Esophagus squamous epithelium (tissue), 5 donors: ENCODE measurements at regions not wholly inside any gene's neighbourhood (a gene's known extent, or its start where the extent isn't known, plus 50 kb on each side); places are given as distances from the start of the nearest gene placed in this dataset.

ENCODE experiments used
- DNase-seq: peaks from one replicate; lab custom pipeline; 2025; lab: John Stamatoyannopoulos, UW
- H3K27ac ChIP-seq, 4 donors: fragments of 200-600 bp; sonication (generic); one replicate each; pipeline ENCODE4 v1.5.1; 2016 to 2019; ENCODE audit warnings: mild to moderate bottlenecking in 1 of 4
- H3K27me3 ChIP-seq, 4 donors: fragments of 200-600 bp; sonication (generic); 1 replicate in 3 of 4; 2 replicates in 1 of 4; pipeline versions ENCODE4 v1.5.1 to v1.6.0; 2017 to 2021; ENCODE audit warnings: antibody characterized with exemption in 1 of 4
- H3K36me3 ChIP-seq, 3 donors: fragments of 200-600 bp; sonication (generic); one replicate each; pipeline ENCODE4 v1.5.1; 2016 to 2019
- H3K4me1 ChIP-seq, 3 donors: fragments of 200-600 bp; sonication (generic); one replicate each; pipeline ENCODE4 v1.5.1; 2017 to 2019
- H3K4me3 ChIP-seq, 4 donors: fragments of 200-600 bp; sonication (generic); 1 replicate in 3 of 4; 2 replicates in 1 of 4; pipeline ENCODE4 v1.5.1; 2016 to 2019; ENCODE audit warnings: mild to moderate bottlenecking in 2 of 4, moderate library complexity in 1 of 4
- H3K9me3 ChIP-seq, 3 donors: fragments of 200-600 bp; sonication (generic); one replicate each; pipeline ENCODE4 v1.5.1; 2016 to 2019
- POLR2A ChIP-seq, 4 donors: fragments of 450-650 bp; IDR thresholded peaks; one replicate each; pipeline ENCODE4 v1.6.1; 2017; ENCODE audit warnings: antibody characterized with exemption in 4 of 4, mild to moderate bottlenecking in 4 of 4, moderate library complexity in 3 of 4
- WGBS, 2 donors: methylation state at CpG; one replicate each; pipeline ENCODE4 v1.1.5; 2018; 5-methylcytosine and 5-hydroxymethylcytosine counted together
- intact Hi-C: fragments of 100-400 bp; cut with DNase I; formaldehyde crosslinking; loops from one replicate; pipeline ENCODE4 v1.15.0; 2022
- TF ChIP-seq, protein P1 (sequence below), 6 experiments: fragments of 450-650 bp in 4 of 6; fragments of 200-600 bp in 2 of 6; sonication (generic) in 2 of 6; IDR thresholded peaks; one replicate each; pipeline ENCODE4 v1.5.1; 2016 to 2019; ENCODE audit warnings: antibody characterized with exemption in 6 of 6, mild to moderate bottlenecking in 4 of 6, moderate library complexity in 4 of 6
- donor health status: DM: yes; HTN: yes; CAD: no.

DNA sequence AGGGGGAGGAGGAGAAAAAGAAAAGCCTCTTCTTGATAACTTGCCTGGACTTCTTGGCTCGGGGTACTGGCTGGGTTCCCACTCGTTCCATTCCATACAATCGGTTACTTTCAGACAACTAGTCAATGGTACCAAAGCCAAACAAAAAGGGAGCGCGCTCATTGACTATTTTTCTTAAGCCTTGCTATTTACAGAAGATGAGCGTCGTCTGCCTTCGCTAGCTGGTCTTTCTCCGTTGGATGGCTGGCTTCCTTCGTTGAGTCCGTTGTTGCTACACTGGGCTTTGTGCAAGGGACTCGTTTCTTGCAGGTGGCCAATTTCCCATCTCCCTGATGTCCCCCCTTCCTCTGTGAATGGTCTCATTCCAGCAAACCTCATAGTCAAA, 260.4 kb downstream of the ZNF516 start:
- intact Hi-C loops = no loop called here
- 55 to 64% methylated on average over 12 of the region's 12 CpGs for WGBS, 2 donors
- H3K27me3 ChIP-seq = no peaks in the 10 kb centered on the region
- DNase-seq = no peak
- TF ChIP-seq POLR2A (IDR thresholded peaks at IDR 0.05) = no peak
- TF ChIP-seq, protein P1, sequence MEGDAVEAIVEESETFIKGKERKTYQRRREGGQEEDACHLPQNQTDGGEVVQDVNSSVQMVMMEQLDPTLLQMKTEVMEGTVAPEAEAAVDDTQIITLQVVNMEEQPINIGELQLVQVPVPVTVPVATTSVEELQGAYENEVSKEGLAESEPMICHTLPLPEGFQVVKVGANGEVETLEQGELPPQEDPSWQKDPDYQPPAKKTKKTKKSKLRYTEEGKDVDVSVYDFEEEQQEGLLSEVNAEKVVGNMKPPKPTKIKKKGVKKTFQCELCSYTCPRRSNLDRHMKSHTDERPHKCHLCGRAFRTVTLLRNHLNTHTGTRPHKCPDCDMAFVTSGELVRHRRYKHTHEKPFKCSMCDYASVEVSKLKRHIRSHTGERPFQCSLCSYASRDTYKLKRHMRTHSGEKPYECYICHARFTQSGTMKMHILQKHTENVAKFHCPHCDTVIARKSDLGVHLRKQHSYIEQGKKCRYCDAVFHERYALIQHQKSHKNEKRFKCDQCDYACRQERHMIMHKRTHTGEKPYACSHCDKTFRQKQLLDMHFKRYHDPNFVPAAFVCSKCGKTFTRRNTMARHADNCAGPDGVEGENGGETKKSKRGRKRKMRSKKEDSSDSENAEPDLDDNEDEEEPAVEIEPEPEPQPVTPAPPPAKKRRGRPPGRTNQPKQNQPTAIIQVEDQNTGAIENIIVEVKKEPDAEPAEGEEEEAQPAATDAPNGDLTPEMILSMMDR (IDR thresholded peaks at IDR 0.05) = no peak
- H3K4me3 ChIP-seq = no peak overlapping the region
- H3K36me3 ChIP-seq = no peaks in the 10 kb centered on the region
- H3K9me3 ChIP-seq = no peaks in the 10 kb centered on the region
- H3K4me1 ChIP-seq = no peaks in the 10 kb centered on the region
- no peak overlapping the region for H3K27ac ChIP-seq

DNA sequence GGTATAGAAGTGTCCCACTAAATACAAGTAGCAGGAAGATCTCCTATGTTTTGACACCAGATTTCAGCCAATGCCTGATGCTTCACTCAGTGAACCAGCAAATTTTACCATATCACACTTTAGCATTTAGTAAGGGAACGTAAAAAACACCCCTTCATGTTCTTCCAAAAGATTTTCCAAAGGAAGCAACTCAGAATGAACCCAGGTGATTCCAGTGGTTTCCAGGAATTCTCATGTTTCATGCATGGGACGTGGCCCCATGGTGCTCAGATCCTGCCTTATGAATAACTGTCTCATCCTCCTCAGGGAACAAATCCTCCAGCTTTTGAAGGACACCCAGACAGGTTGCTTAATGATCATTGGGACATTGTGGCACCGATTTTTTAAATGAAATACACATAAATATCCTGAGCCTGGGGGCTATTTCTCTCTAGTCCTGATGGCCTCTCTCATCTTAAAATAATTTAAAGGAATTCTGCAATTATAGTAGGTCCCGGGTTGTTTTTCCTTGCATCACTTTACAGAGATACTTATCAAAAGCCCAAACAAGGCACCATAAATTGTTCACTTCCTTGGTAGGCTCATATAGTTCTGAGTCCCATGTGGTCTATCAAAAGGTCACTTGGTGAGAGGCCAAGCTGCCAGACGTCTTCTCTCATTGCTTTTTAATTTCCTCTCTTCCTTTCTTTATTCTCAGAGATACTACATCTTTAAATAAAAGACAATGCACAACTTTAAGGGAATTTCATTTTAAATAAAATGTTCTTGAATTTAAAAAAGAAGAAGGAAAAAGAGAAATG, 261.0 kb downstream of the ZNF516 start:
- Histone ChIP-seq H3K27ac (no peak overlapping the region), H3K4me3 (no peak overlapping the region), H3K4me1 (no peaks in the 10 kb centered on the region), H3K9me3 (no peaks in the 10 kb centered on the region), H3K36me3 (no peaks in the 10 kb centered on the region), H3K27me3 (no peaks in the 10 kb centered on the region)
- DNase-seq = no peak
- TF ChIP-seq, protein P1 (IDR thresholded peaks at IDR 0.05) = no peak
- no peak for TF ChIP-seq POLR2A (IDR thresholded peaks at IDR 0.05)
- WGBS, 2 donors = 39 to 57% methylated on average over 5 of the region's 5 CpGs
- intact Hi-C loops = no loop called here

DNA sequence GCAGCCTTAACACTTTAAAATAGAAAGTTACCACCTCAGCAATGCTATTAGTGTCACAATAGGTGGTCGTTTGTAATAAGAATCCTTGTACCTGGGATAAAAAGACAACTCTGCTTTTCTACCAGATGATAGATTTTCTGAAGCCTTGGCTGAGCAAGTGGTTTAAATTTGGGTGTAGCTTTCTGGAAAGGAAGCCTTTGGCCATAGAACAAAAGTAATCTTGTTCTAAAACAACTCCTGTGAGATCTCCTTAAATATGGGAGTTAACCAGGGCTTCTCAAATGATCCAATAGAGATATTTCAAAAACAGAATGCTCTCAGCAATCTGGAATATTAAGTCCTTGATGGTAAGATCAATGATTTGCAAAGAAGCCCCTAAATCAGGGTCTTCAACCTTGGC, 261.6 kb downstream of the ZNF516 start:
- DNase-seq = no peak

DNA sequence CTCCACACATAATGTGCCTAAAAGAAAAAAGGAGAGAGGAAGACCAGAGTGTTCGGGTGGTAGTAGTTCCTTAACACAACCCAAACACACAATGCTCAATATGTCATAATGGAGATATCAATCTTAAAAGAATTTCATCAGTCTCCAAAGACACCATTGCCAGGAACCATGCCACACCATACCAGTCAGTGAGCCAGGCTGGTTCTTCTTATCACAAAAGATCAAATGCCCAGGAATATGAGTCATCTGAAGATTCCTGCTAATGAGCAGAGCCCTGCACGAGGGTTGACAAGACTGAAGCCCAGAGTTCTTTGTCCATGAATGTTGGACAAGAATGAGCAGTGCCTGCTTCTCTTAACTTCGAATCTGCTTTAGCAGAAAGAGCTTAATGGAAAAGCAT, 262.3 kb downstream of the ZNF516 start:
- TF ChIP-seq, protein P1 (IDR thresholded peaks at IDR 0.05) = no peak
- no peak for TF ChIP-seq POLR2A (IDR thresholded peaks at IDR 0.05)
- no peak for DNase-seq
- 43 to 50% methylated on average over 1 to 3 of the region's 3 CpGs for WGBS, 2 donors
- Histone ChIP-seq H3K4me1 (no peaks in the 10 kb centered on the region), H3K4me3 (no peak overlapping the region), H3K36me3 (no peaks in the 10 kb centered on the region), H3K9me3 (no peaks in the 10 kb centered on the region), H3K27me3 (no peaks in the 10 kb centered on the region), H3K27ac (no peak overlapping the region)
- intact Hi-C loops = no loop called here

More for the DNA sequence above, 261.6 kb downstream of the ZNF516 start:
- Histone ChIP-seq H3K9me3 (no peaks in the 10 kb centered on the region), H3K36me3 (no peaks in the 10 kb centered on the region), H3K27me3 (no peaks in the 10 kb centered on the region), H3K4me1 (no peaks in the 10 kb centered on the region), H3K27ac (no peak overlapping the region), H3K4me3 (no peak overlapping the region)
- intact Hi-C loops = no loop called here
- WGBS, 2 donors = 22 to 54% methylated on average over 1 of the region's 1 CpG
- no peak for TF ChIP-seq POLR2A (IDR thresholded peaks at IDR 0.05)
- TF ChIP-seq, protein P1 (IDR thresholded peaks at IDR 0.05) = no peak

DNA sequence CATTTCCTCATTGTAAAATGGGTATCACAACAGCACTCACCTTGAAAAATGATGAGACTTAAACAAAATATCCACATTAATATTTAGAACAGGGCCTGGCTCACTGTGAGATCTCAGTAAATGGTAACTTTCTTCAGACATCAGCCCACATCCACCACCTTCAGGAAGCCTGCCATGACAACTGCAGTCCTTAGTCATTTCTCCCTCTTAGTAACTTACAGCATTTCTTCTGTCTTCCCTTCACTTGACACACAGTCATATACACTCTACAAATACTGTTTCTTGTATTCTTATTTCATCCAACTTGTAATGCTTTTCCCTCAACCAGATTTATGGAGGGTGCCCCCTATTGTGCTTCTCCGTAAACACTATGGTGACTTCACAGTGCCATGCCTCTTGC, 263.0 kb downstream of the ZNF516 start:
- TF ChIP-seq, protein P1 (IDR thresholded peaks at IDR 0.05) = no peak
- no peak for TF ChIP-seq POLR2A (IDR thresholded peaks at IDR 0.05)
- Histone ChIP-seq H3K4me1 (no peaks in the 10 kb centered on the region), H3K27ac (no peak overlapping the region), H3K9me3 (no peaks in the 10 kb centered on the region), H3K4me3 (no peak overlapping the region), H3K36me3 (no peaks in the 10 kb centered on the region), H3K27me3 (no peaks in the 10 kb centered on the region)
- no peak for DNase-seq
- 86 to 100% methylated on average over 1 of the region's 1 CpG for WGBS, 2 donors
- intact Hi-C loops = no loop called here
